DMS79 treated with DMSO at 0.1 percent for 48 hours (cell line): ENCODE measurements at regions not wholly inside any gene's neighbourhood (a gene's known extent, or its start where the extent isn't known, plus 50 kb on each side); places are given as distances from the start of the nearest gene placed in this dataset.

Source experiments
- DNase-seq: peaks from one replicate; lab custom pipeline; 2025; lab: John Stamatoyannopoulos, UW

DNA sequence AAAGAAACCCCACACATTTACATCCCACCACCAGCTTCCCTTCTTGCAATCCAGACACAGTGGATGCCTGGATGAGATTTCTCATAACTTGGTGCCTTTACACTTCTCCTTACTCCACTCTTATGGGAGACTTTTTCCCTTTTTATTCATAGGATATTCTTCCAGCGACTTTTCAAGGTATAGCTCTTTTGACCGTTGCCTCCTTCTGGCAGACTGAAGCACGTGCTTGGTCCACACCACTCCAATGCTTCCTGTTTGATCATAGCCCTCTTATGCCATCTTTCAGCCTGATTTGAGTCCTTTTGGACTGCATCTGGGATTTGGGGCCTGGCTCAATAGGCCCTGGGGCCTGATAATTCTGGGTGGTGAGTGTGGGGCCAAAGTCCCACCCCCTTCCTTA is 87.7 kb downstream of the ERCC5 start:
- no peak for DNase-seq

DNA sequence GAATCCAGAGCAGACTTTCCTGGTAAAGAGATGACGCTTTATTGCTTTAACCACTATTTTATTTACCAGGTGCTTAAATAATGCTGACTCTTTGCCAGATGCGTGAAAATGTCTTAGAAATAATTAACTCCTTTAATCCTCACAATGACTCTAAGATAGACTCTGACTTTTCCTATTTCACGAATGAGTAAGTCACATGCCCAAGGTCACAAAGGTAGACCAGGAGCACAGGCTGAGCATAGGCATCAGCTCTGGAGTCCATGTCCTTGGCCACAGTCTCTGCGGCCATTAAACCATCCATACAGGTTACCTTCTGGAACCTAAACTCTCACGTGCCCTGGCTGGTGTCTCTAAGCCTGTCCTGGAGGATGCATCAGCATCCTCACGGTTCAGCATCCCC is 87.3 kb downstream of the ERCC5 start:
- DNase-seq = no peak

DNA sequence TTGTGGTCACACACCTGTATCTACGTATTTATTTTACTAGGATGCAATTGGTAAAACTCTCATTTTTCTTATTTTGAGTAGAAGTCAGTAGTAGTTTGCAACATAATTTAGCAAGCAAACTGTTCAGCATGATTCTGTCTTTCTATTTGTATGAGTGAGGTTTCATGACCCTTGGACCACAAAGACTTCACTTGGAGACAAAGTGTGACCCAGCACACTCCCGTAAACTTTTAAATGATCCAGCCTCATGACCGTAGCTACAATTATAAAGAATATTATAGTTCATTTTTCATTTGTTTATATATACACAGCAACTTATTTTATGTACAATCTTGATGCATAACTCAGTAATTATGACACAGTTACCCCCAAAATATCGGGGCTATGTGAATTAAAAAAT is 86.5 kb downstream of the ERCC5 start:
- DNase-seq = no peak

DNA sequence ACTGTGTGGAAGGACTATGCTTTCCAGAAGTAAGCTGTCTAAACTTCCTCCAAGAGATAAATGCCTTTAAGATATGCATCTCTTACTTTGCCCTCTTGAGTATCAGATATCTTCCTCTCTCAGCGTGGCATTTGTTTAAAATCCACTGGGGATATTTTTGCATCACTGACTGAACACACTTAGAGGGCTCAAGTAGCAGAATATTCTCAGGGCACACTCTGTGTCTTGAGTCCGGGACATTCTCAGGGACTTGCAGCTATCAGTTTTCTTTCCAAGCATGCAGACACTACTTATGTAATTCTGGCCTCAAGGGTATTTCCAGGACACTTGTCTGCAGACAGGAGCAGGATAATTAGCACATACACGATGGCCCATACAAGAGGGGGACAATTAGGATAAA is 84.7 kb downstream of the ERCC5 start:
- DNase-seq = no peak

DNA sequence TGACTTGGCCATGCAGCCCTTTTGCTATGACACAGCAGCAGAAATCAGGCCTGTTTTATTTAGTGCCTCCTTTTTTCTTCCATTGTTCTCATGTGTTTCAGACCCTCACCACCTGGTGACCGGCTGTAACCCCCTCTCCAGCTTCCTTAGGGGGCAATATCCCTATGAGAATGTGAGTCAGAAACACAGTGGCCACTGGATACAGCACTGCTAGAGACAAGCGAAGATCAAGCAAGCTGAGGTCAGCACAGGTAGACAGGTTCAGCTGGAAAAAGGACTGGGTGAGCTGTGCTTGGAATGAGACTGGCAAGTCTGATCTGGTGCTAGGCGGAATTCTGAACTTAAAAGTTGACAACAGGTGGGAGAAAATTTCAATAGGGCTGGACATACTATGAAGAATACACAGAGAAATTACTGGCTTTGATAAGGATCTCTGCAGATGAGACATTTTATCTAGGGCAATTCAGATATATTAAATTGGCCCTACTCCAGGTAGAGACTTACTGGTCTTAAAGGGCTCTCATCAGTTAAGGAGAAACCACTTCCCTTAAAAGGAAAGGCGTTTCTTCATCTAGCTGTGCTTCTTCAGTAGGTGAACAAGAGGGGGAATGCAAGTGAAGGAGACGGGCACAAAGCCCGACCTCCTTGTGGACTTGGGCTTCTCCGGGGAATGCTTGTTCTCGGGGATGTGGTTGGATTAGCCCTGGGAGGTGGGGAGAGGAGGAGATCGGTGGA is 83.3 kb downstream of the ERCC5 start:
- DNase-seq = peak; percentile 36
